Breast epithelium (tissue), 4 donors: ENCODE measurements at regions not wholly inside any gene's neighbourhood (a gene's known extent, or its start where the extent isn't known, plus 50 kb on each side); places are given as distances from the start of the nearest gene placed in this dataset.

Source experiments
- DNase-seq, 2 donors: peaks; one replicate each; pipeline ENCODE4 v3.0.0-alpha.2; 2019; ENCODE audit warnings: low spot score in 2 of 2
- H3K27ac ChIP-seq, 2 donors: fragments of 200-600 bp; sonication (generic) in 1 of 2; one replicate each; pipeline ENCODE4 v1.5.1; 2016 to 2019; ENCODE audit warnings: mild to moderate bottlenecking in 1 of 2
- H3K27me3 ChIP-seq, 2 donors: fragments of 200-600 bp; sonication (generic) in 1 of 2; one replicate each; pipeline versions ENCODE4 v1.5.1 to v1.6.0; 2017 to 2019; ENCODE audit warnings: control low read depth in 1 of 2, mild to moderate bottlenecking in 1 of 2
- H3K36me3 ChIP-seq: fragments of 200-600 bp; one replicate; pipeline ENCODE4 v1.5.1; 2019
- H3K4me1 ChIP-seq, 2 donors: fragments of 200-600 bp; sonication (generic); one replicate each; pipeline ENCODE4 v1.5.1; 2016 to 2019; ENCODE audit warnings: control low read depth in 1 of 2
- H3K4me3 ChIP-seq, 3 donors: fragments of 200-600 bp; sonication (generic); 1 replicate in 2 of 3; 2 replicates in 1 of 3; pipeline ENCODE4 v1.5.1; 2016 to 2019; ENCODE audit warnings: mild to moderate bottlenecking in 3 of 3, moderate library complexity in 2 of 3
- H3K9me3 ChIP-seq, 2 donors: fragments of 200-600 bp; sonication (generic) in 1 of 2; one replicate each; pipeline ENCODE4 v1.5.1; 2016 to 2019; ENCODE audit warnings: control low read depth in 1 of 2
- CTCF ChIP-seq, 3 donors: fragments of 450-650 bp; IDR thresholded peaks; one replicate each; pipeline ENCODE4 v1.5.1; 2016 to 2017; ENCODE audit warnings: antibody characterized with exemption in 3 of 3, mild to moderate bottlenecking in 3 of 3, moderate library complexity in 3 of 3
- POLR2A ChIP-seq: fragments of 450-650 bp; IDR thresholded peaks from one replicate; pipeline ENCODE4 v1.6.1; 2016; ENCODE audit warnings: antibody characterized with exemption, mild to moderate bottlenecking, moderate library complexity
- POLR2AphosphoS5 ChIP-seq, 3 donors: sonication (generic); formaldehyde crosslinking; IDR thresholded peaks; one replicate each; pipeline ENCODE4 v1.6.1; 2017; ENCODE audit warnings: antibody characterized with exemption in 3 of 3
- intact Hi-C: fragments of 100-400 bp; cut with DNase I; formaldehyde crosslinking; loops from one replicate; pipeline ENCODE4 v1.15.1; 2023; ENCODE audit warnings: low total_unique reads

DNA sequence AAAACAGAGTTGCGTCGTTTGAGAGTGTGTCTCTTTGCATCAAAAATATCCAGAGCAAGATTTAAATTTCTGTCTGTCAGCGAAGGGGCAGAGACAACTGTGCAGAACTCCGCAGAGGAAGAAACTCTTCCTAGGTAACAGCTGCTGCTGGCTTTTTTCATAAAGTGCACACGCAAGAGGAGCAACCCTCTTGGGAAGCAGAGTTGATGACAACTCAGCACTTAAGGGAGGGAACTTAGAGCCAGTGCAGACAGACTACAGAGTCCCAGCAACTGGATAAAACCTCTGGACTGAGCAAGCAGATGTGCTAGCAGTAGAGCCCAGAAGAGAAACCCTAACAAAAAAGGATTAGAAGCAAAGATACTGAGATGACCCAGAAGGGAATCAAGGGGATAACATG lies 337.1 kb downstream of the PCNX1 start:
- TF ChIP-seq POLR2A (no peak), POLR2AphosphoS5 (IDR thresholded peaks at IDR 0.05) (no peak), CTCF (IDR thresholded peaks at IDR 0.05) (no peak)
- no peaks in the 10 kb centered on the region for H3K36me3 ChIP-seq
- H3K9me3 ChIP-seq, result no peaks in the 10 kb centered on the region
- no peak overlapping the region for H3K27ac ChIP-seq
- no peaks in the 10 kb centered on the region for H3K27me3 ChIP-seq
- intact Hi-C loops, result loop anchor here (2.0 kb wide), 1 partner anchor 32 kb away; no protein-coding TSS in a partner anchor
- no peak for DNase-seq
- H3K4me1 ChIP-seq, result no peaks in the 10 kb centered on the region
- H3K4me3 ChIP-seq, result no peak overlapping the region

DNA sequence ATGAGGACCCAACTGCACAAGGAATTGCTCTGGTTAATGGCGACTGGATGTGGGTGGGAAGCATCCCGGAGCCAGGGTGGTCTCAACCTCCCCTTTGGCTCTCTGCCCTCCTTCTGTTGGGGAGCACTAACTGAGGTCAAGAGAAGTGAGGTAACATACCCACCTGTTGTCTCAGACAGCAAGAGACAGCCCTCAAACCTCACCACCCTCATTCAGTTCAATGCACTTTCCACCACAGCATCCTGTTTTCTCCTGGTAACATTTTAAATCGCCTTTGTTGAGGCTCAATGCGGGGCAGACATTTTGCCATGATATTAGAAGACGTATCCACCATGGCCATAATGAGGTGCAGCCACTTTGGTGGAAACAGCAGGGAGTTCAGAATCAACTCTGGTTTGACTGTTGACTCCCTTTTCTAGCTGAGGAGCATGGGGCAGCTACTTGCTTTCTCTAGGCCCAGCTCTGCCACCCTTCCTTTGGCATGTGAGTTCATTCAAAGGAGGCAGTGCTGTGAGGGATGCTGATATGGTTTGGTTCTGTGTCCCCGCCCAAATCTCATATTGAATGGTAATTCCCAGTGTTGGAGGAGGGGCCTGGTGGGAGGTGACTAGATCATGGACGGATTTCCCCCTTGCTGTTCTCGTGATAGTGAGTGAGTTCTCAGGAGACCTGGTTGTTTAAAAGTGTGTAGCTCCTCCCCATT lies 338.6 kb downstream of the PCNX1 start:
- Histone ChIP-seq H3K4me3 (no peak overlapping the region), H3K4me1 (no peaks in the 10 kb centered on the region), H3K36me3 (no peaks in the 10 kb centered on the region), H3K9me3 (no peaks in the 10 kb centered on the region), H3K27me3 (no peaks in the 10 kb centered on the region), H3K27ac (no peak overlapping the region)
- intact Hi-C loops, result loop anchor here (2.0 kb wide), 1 partner anchor 33 kb away; no protein-coding TSS in a partner anchor
- TF ChIP-seq POLR2AphosphoS5 (IDR thresholded peaks at IDR 0.05) (no peak), CTCF (IDR thresholded peaks at IDR 0.05) (no peak), POLR2A (no peak)
- DNase-seq, result no peak

- Histone ChIP-seq H3K4me1 (no peaks in the 10 kb centered on the region), H3K4me3 (no peak overlapping the region), H3K9me3 (no peaks in the 10 kb centered on the region), H3K27me3 (no peaks in the 10 kb centered on the region), H3K36me3 (no peaks in the 10 kb centered on the region), H3K27ac (no peak overlapping the region)
- intact Hi-C loops, result no loop called here
- TF ChIP-seq POLR2A (no peak), CTCF (IDR thresholded peaks at IDR 0.05) (no peak), POLR2AphosphoS5 (IDR thresholded peaks at IDR 0.05) (no peak)
- no peak for DNase-seq
These were observed 339.3 kb downstream of the PCNX1 start for GRCh38 chr14:71246539-71246938.

GRCh38 chr14:71247106-71247505 lies 339.8 kb downstream of the PCNX1 start:
- Histone ChIP-seq H3K27me3 (no peaks in the 10 kb centered on the region), H3K9me3 (no peaks in the 10 kb centered on the region), H3K36me3 (no peaks in the 10 kb centered on the region), H3K4me1 (no peaks in the 10 kb centered on the region), H3K4me3 (no peak overlapping the region), H3K27ac (no peak overlapping the region)
- no peak for TF ChIP-seq CTCF (IDR thresholded peaks at IDR 0.05)
- intact Hi-C loops, result no loop called here
- no peak for DNase-seq

GRCh38 chr14:71248194-71248593 lies 340.9 kb downstream of the PCNX1 start:
- TF ChIP-seq POLR2AphosphoS5 (IDR thresholded peaks at IDR 0.05) (no peak), CTCF (IDR thresholded peaks at IDR 0.05) (no peak), POLR2A (no peak)
- intact Hi-C loops, result no loop called here
- DNase-seq, result no peak
- H3K4me1 ChIP-seq, result no peaks in the 10 kb centered on the region
- no peaks in the 10 kb centered on the region for H3K36me3 ChIP-seq
- no peaks in the 10 kb centered on the region for H3K27me3 ChIP-seq
- H3K9me3 ChIP-seq, result no peaks in the 10 kb centered on the region
- H3K27ac ChIP-seq, result no peak overlapping the region
- no peak overlapping the region for H3K4me3 ChIP-seq
